Motor neuron (in vitro differentiated cells): ENCODE measurements at regions not wholly inside any gene's neighbourhood (a gene's known extent, or its start where the extent isn't known, plus 50 kb on each side); places are given as distances from the start of the nearest gene placed in this dataset.

ENCODE experiments used
- ATAC-seq, 8 experiments: fragments of 200-7000 bp; cut with Tn5 transposase; replicated peaks in 6 of 8; 2 replicates each; pipeline ENCODE4 v1.8.0; 2021; ENCODE audit warnings: mild to moderate bottlenecking in 8 of 8, moderate library complexity in 8 of 8
- H3K27ac ChIP-seq, 2 donors: fragments of 250-450 bp; sonication (Bioruptor Pico); 2 replicates each; pipeline ENCODE4 v1.9.0; 2021; ENCODE audit warnings: antibody characterized with exemption in 2 of 2, mild to moderate bottlenecking in 2 of 2, moderate library complexity in 1 of 2
- H3K4me1 ChIP-seq, 2 donors: fragments of 250-450 bp; sonication (Bioruptor Pico); replicated peaks in 1 of 2; 2 replicates each; pipeline ENCODE4 v1.6.1; 2021; ENCODE audit warnings: antibody characterized with exemption in 2 of 2, mild to moderate bottlenecking in 2 of 2, moderate library complexity in 1 of 2
- H3K4me3 ChIP-seq, 5 donors: fragments of 250-450 bp; sonication (Bioruptor Pico); 2 replicates each; pipeline ENCODE4 v1.9.0; 2021; ENCODE audit warnings: antibody characterized with exemption in 5 of 5, mild to moderate bottlenecking in 5 of 5, moderate library complexity in 4 of 5
- WGBS, 10 experiments: fragments of 450-650 bp; shearing (Covaris generic); methylation state at CpG; one replicate each; pipeline ENCODE4 v1.0.0; 2022; 5-methylcytosine and 5-hydroxymethylcytosine counted together
- in situ Hi-C, 9 experiments: fragments of 400-800 bp; cut with MboI; loops; one replicate each; pipeline ENCODE4 v1.15.0; 2021; ENCODE audit warnings: low sequenced_read_pairs in 9 of 9, low pct_unique_long_range_greater_than_20kb in 2 of 9; ENCODE audit not compliant: unreplicated experiment in 9 of 9

- in situ Hi-C loops: no loop called here
- Histone ChIP-seq H3K4me1 (no peaks in the 10 kb centered on the region), H3K27ac (no peak overlapping the region), H3K4me3 (no peak overlapping the region)
- ATAC-seq: peak in 1 of 8 experiments; percentile 22
- WGBS, 10 experiments: 20 to 100% (median 64%) methylated on average over 1 to 2 of the region's 2 CpGs; no CpG with 5 or more reads in 3 of the 10 experiments
Measured at GRCh38 chr4:148510211-148510610, 68.0 kb upstream of the NR3C2 start.

GRCh38 chr4:148503681-148504080 is 61.5 kb upstream of the NR3C2 start:
- Histone ChIP-seq H3K27ac (no peak overlapping the region), H3K4me3 (no peak overlapping the region), H3K4me1 (no peaks in the 10 kb centered on the region)
- ATAC-seq: no peak
- WGBS, 10 experiments: 0 to 75% (median 29%) methylated on average over 1 of the region's 1 CpG; no CpG with 5 or more reads in 1 of the 10 experiments
- in situ Hi-C loops: no loop called here

GRCh38 chr4:148497258-148497657 is 55.0 kb upstream of the NR3C2 start:
- H3K27ac ChIP-seq: no peak overlapping the region
- in situ Hi-C loops: no loop called here
- 0 to 100% (median 80%) methylated on average over 1 to 2 of the region's 2 CpGs; no CpG with 5 or more reads in 1 of the 10 experiments for WGBS, 10 experiments
- no peak overlapping the region for H3K4me3 ChIP-seq
- H3K4me1 ChIP-seq: no peaks in the 10 kb centered on the region
- no peak for ATAC-seq

- Histone ChIP-seq H3K4me1 (no peaks in the 10 kb centered on the region), H3K4me3 (no peak overlapping the region), H3K27ac (no peak overlapping the region)
- WGBS, 10 experiments: 0 to 100% (median 46%) methylated on average over 1 of the region's 1 CpG; no CpG with 5 or more reads in 6 of the 10 experiments
- in situ Hi-C loops: no loop called here
- ATAC-seq: no peak
Measured at GRCh38 chr4:148495463-148495862, 53.2 kb upstream of the NR3C2 start.
